MV-4-11 (cell line): ENCODE measurements at regions not wholly inside any gene's neighbourhood (a gene's known extent, or its start where the extent isn't known, plus 50 kb on each side); places are given as distances from the start of the nearest gene placed in this dataset.
"Not testable (repeated sequence)": the region's sequence is repeated elsewhere in the genome, so short reads cannot be mapped to it uniquely, and the experiment has no call there.

ENCODE experiments used
- DNase-seq: peaks from one replicate; lab custom pipeline; 2025; lab: John Stamatoyannopoulos, UW

- DNase-seq: no peak
These were observed 131.9 kb upstream of the NFIA start for GRCh38 chr1:60950224-60951063.

DNA sequence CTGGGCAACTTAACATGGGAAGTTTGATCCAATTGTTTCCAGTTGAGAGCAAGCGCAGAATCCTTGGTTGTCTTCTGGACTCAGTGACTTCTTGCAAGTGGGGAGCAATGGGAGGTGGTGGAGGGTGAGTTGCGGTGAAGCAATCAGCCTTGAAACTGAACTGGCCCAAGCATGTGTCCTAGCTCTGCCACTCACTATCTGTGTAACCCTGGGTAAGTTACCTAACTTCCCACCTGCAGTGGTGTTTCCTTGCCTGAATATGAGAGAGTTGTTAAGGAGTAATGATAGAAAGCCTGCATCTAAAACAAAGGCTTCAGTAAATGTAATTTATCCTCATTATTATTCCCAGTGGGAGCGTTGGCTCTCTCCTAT, 132.5 kb upstream of the NFIA start:
- DNase-seq: no peak

GRCh38 chr1:60949154-60949825, 133.1 kb upstream of the NFIA start:
- DNase-seq: no peak

DNA sequence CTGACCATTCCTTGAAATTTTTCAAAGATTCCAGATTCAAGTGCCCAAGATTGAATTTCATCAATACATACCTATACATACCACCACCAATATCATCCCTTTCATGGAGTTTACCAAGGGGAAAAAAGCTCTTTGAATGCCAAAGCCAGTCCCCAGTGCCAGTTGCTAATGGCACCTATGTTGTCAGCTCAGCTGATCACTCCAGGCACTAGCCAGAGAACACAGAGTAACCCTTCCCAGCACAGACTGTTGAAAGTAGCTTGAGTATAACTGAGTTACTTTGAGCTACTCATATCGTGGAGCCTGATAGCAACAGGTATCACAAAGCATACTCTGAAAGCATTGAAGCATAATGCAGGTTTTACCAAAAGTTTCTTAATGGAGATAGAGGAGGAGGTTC, 133.9 kb upstream of the NFIA start:
- DNase-seq: no peak

DNA sequence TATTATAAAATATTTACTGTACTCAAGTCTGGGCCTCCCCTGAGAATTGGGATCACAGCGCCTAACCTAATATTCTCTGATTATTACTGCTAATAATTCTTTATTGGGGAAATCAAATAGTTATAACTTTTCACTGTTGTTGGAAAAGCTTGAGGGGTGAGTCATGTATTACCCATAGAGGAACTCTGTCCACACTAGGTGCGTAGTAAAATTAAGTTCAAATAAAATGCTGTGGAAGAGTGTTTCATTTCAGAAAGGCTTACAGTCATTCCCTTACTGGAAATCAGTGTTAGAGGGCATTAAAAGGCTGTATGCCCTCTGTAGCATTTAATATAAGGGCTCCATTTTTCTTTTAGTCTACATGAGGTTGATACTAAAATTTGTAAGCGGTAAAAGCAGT, 135.0 kb upstream of the NFIA start:
- DNase-seq: no peak

DNA sequence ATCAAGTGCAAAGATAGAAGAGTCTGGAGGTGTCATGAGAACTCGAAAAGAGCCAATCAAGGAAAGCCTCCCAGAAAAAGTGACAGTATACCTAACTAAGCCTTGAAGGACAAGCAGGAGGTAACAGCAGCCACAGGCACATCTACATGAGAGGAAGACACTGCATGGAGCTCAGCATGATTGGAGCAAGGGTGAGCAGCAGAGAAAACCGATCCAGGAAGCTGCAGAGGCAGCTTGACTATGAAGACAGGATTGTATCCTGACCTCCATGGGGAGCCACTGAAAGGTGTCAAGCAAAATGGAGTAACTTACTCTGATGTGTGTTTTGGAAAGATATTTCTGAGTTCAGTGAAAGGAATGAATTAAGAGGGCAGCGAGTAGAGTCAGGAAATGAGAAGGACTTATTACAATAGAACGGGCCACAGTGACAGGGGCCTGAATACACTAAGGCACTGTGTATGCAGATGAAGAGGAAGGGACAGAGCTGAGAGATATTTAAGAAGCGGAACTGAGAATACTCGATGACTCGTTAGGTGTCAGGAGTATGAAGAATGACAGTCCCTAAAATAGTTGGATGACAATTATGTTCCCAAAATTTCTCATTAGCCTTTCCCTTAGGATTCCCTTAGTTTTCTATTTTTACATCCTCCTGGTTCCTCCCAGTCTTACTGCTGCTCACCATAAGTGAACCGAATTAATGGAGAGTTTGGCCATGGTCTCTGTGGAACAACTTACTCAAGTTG, 139.3 kb upstream of the NFIA start:
- DNase-seq: peak; percentile 78

- no peak for DNase-seq
These were observed 140.1 kb upstream of the NFIA start for GRCh38 chr1:60942291-60942690.

GRCh38 chr1:60940685-60941084, 141.7 kb upstream of the NFIA start:
- DNase-seq: not testable (repeated sequence)

DNA sequence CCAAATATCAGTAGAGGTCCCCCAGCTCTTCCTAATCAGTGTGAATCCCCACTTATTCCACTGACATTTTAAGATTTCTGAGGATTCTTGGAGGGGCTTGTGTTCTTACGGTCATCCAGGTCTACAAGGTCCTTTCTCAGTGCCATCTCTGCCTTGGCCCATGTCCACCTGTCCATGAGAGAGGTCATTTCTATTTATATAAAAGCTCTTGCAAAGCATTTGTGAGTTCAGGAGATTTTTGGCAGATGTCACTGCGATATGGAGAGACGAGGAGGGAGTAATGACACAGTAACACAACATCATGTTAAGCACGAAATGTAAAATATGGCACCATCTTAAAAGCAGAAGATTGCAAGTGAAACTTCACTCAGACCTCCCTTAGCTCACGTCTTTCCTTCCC, 144.6 kb upstream of the NFIA start:
- DNase-seq: no peak

GRCh38 chr1:60936591-60937342, 145.6 kb upstream of the NFIA start:
- DNase-seq: no peak

DNA sequence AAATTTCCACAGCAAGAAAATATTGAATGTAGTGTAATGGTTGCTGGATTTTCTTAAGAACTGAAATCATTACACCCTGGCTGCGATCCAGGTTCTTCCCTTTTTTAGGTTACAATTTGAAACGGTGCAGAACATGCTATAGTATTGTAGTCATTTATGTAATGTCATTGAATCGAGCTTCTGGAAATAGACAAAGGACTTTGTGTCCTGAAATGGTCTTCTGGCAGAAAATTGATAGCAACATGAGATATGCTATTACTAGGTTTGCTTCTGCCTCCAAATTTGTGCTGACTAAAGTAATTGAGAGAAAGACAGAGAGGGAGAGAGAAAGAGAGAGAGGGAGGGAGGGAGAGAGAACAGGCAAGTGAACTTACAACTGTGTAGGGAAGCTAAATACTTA, 146.2 kb upstream of the NFIA start:
- no peak for DNase-seq

GRCh38 chr1:60935599-60936110, 146.7 kb upstream of the NFIA start:
- DNase-seq: no peak

DNA sequence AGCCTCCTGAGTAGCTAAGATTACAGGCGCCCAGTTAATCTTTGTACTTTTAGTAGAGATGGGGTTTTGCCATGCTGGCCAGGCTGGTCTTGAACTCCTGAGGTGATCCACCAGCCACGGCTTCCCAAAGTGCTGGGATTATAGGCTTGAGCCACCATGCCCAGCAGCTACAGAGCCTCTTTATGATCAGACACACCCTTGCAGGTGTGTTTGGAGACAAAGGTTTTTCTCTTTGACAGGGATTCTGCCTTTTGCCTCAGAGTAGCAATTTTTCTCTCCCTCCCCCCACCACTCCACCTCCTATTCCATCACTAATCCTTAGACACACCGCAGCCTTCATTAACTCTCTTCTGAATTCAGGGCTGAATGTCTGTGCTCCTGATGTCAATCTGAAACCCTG, 152.2 kb upstream of the NFIA start:
- no peak for DNase-seq

DNA sequence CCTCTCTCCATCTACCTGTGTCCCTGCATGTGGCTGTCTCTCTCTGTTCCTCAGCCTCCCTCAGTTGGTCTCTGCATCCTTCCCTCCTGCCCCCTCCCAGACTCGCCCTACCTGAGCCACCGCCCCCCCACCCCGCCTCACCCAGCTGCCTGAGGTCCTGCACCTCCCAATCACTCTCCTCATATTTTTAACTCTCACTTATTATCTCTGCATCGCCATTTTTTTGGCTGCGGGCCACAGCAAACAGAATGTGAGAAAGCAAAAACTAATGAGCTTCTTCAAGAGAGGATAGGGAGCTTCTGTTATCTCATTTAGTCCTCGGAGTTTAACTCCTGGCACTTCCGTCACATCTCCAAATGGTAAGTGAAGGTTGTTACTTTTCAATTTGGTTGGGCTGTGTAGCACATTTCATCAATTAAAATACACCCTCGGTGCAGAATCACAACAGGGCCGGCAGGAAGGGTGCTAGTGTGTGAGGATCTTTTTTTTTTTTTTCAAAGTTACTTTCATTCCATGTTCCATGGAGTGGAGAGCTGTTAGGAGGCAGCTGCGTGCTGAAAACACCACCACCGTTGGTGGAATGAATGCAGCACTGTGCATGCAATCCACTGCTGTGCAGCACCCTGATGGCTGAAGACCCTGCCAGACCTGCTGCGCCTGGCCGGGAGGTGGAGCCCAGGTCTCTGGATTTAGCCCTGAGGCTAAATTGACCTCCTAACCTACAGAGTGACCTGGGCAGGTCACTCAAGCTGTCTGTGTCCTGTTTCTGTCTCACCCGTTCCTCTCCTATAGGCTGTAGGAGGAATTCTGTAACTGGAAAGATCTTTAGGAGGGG, 157.2 kb upstream of the NFIA start:
- no peak for DNase-seq

- DNase-seq: no peak
These were observed 158.2 kb upstream of the NFIA start for GRCh38 chr1:60924165-60924564.

- DNase-seq: no peak
These were observed 158.8 kb upstream of the NFIA start for GRCh38 chr1:60923389-60924087.

- DNase-seq: peak; percentile 86
These were observed 160.1 kb upstream of the NFIA start for GRCh38 chr1:60922304-60922703.

- DNase-seq: no peak
These were observed 161.2 kb upstream of the NFIA start for GRCh38 chr1:60921175-60921574.

- DNase-seq: no peak
These were observed 161.8 kb upstream of the NFIA start for GRCh38 chr1:60920561-60920960.

DNA sequence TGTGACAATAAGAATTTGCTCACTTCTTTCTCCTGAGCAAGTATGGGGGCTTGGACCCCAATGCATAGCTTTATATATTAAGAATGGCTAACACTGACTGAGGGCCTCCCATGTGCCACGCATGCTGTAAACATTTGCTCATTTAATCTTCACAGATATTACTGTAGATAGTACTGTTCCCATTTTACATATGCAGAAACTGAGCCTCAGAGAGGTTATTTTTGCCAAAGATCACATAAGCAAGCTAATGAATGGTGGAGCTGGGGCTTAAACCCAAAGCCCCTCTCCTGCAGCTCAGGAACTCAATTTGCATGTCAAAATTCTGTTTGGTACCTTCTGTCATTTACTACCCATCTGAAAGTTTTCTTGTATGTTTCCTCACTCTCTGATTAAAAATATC, 163.5 kb upstream of the NFIA start:
- DNase-seq: no peak

DNA sequence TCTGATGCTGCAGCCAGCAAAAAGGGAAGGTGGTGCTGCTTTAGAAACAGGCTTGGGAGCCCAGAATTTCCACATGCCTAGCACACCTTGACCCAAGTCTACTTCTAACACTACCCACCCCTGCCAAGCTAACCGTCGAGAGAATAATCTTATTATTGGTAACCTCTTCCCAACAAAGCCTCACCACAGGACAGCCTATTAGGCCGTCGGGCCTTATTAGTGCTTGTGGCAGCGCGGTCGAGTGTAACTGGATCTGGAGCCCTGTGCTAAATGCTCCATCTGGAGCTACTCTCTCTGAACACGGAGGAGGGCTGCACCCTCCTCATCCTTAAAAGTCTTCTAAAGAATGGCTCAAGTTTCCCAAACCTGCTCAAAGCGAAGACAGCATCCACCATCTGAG, 165.5 kb upstream of the NFIA start:
- DNase-seq: no peak
